HG02870 (cell line): ENCODE measurements at regions not wholly inside any gene's neighbourhood (a gene's known extent, or its start where the extent isn't known, plus 50 kb on each side); places are given as distances from the start of the nearest gene placed in this dataset.

Experiments
- ATAC-seq: cut with Tn5 transposase; IDR thresholded peaks from one replicate; pipeline ENCODE4 v1.9.1; 2021; ENCODE audit warnings: mild to moderate bottlenecking, moderate library complexity; ENCODE audit not compliant: unreplicated experiment

- no peak for ATAC-seq
Measured at GRCh38 chr16:8203101-8203500, 387.2 kb downstream of the TMEM114 start.

- no peak for ATAC-seq
Measured at GRCh38 chr16:8200839-8201238, 389.5 kb downstream of the TMEM114 start.

GRCh38 chr16:8199390-8199789 lies 390.9 kb downstream of the TMEM114 start:
- no peak for ATAC-seq

GRCh38 chr16:8194794-8195193 lies 395.5 kb downstream of the TMEM114 start:
- ATAC-seq = no peak

- no peak for ATAC-seq
Measured at GRCh38 chr16:8188841-8189240, 401.5 kb downstream of the TMEM114 start.

- ATAC-seq = no peak
Measured at GRCh38 chr16:8187782-8188372, 402.4 kb downstream of the TMEM114 start.

- ATAC-seq = no peak
Measured at GRCh38 chr16:8184854-8185253, 405.5 kb downstream of the TMEM114 start.

GRCh38 chr16:8183176-8184099 lies 406.9 kb downstream of the TMEM114 start:
- no peak for ATAC-seq

- no peak for ATAC-seq
Measured at GRCh38 chr16:8182761-8183160, 407.6 kb downstream of the TMEM114 start.

- no peak for ATAC-seq
Measured at GRCh38 chr16:8179615-8180014, 410.7 kb downstream of the TMEM114 start.

GRCh38 chr16:8178271-8178670 lies 412.0 kb downstream of the TMEM114 start:
- ATAC-seq = no peak

- ATAC-seq = no peak
Measured at GRCh38 chr16:8175411-8175810, 414.9 kb downstream of the TMEM114 start.

GRCh38 chr16:8173111-8173644 lies 417.1 kb downstream of the TMEM114 start:
- no peak for ATAC-seq

GRCh38 chr16:8172551-8172950 lies 417.8 kb downstream of the TMEM114 start:
- no peak for ATAC-seq

GRCh38 chr16:8168016-8168415 lies 422.3 kb downstream of the TMEM114 start:
- ATAC-seq = no peak

- ATAC-seq = no peak
Measured at GRCh38 chr16:8167436-8167835, 422.9 kb downstream of the TMEM114 start.

- ATAC-seq = no peak
Measured at GRCh38 chr16:8158051-8158450, 432.3 kb downstream of the TMEM114 start.

- ATAC-seq = no peak
Measured at GRCh38 chr16:8155275-8155674, 435.0 kb downstream of the TMEM114 start.

- no peak for ATAC-seq
Measured at GRCh38 chr16:8146256-8147012, 443.9 kb downstream of the TMEM114 start.

- ATAC-seq = no peak
Measured at GRCh38 chr16:8138666-8139065, 451.6 kb downstream of the TMEM114 start.

- no peak for ATAC-seq
Measured at GRCh38 chr16:8137606-8138005, 452.7 kb downstream of the TMEM114 start.
